ENCODE measurements at regions not wholly inside any gene's neighbourhood (a gene's known extent, or its start where the extent isn't known, plus 50 kb on each side); places are given as distances from the start of the nearest gene placed in this dataset.

DNA sequence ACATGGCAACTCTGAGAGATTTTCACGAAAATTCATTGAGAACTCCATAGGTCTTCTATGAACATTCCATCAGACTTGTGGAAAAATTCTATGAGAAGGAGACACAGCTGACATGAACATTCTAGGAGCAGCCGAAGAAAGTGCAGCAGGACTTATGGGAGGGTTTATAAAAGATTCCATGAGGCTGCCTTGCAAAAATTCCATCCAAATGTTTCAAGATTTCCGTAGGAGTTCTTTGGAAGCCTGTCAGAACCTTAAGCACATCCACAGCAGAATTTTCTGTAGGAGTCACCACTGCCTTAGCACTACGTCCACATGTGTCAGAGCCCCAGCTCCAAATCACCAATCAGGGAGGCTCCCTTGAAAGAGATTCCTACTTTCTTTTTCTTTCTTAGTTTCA lies 67.0 kb upstream of the MSX1 start:
- H3K36me3 ChIP-seq (ENCODE audit: control insufficient read depth in 2 of 3, insufficient read depth in 3 of 3, low read length in 3 of 3) = no peaks in the 10 kb centered on the region
- intact Hi-C loops (cut with DNase I) = no loop called here
- peaks cover 0 to 13% (median 0%) of the 10 kb centered on the region in 3 donors for H3K9me3 ChIP-seq (ENCODE audit: control insufficient read depth in 2 of 3, insufficient read depth in 1 of 3, low read length in 3 of 3)
- no peaks in the 10 kb centered on the region for H3K27me3 ChIP-seq (ENCODE audit: control insufficient read depth, insufficient read depth, low read length)
- no peaks in the 10 kb centered on the region for H3K4me1 ChIP-seq (ENCODE audit: control insufficient read depth in 2 of 3, insufficient read depth in 2 of 3, low read depth in 1 of 3, low read length in 3 of 3)
- TF ChIP-seq, protein P1, sequence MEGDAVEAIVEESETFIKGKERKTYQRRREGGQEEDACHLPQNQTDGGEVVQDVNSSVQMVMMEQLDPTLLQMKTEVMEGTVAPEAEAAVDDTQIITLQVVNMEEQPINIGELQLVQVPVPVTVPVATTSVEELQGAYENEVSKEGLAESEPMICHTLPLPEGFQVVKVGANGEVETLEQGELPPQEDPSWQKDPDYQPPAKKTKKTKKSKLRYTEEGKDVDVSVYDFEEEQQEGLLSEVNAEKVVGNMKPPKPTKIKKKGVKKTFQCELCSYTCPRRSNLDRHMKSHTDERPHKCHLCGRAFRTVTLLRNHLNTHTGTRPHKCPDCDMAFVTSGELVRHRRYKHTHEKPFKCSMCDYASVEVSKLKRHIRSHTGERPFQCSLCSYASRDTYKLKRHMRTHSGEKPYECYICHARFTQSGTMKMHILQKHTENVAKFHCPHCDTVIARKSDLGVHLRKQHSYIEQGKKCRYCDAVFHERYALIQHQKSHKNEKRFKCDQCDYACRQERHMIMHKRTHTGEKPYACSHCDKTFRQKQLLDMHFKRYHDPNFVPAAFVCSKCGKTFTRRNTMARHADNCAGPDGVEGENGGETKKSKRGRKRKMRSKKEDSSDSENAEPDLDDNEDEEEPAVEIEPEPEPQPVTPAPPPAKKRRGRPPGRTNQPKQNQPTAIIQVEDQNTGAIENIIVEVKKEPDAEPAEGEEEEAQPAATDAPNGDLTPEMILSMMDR (IDR thresholded peaks at IDR 0.05; ENCODE audit: borderline replicate concordance, extremely low read depth, insufficient read depth) = no peak
- FAIRE-seq (no peak), DNase-seq (no peak)
- no peak overlapping the region for H3K4me3 ChIP-seq (ENCODE audit: low read length in 3 of 3)
- H3K27ac ChIP-seq (ENCODE audit: low read depth in 2 of 2, low read length in 2 of 2) = no peak overlapping the region
- H3K9ac ChIP-seq (ENCODE audit: low read length in 3 of 3) = no peak overlapping the region

DNA sequence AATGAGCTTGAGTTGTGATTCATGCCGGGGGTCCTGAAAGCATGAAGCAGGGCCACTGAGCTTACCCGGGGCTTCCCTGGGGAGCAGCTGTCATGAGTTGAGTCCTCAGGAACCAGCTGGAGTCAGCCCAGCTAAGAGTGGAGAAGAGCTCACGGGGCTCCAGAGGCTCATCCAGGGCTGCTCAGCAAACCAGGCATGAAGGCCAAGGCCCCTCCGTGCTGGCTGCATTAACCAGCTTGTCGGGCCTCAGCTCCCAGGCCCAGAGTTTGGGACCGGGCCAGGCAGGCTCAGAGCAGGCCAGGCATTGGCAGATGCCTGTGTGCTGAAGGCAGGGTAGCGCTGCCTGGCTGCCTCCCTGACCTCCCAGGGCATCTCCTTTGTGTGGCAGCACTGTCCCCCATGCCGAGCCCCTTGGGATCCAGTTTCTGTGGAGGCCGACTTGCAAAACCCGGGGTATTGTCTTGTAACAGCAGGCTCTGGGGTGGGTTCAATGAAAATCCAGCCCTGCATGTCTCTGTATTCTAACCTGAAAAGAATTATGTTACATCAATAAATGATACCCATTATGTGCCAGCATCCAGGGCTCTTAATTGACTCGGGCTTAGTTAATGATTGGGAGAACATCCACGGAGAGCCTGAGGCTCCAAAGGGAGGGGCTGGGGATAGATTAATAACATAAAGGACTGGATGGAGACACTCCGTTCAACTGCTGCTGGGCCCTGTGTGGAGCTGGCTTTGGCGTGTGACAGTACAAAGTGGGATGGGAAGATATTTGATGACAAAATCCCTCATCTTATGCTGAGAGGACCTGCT lies 68.0 kb upstream of the MSX1 start:
- FAIRE-seq = no peak
- no peak for DNase-seq
- Histone ChIP-seq H3K9ac (ENCODE audit: low read length in 3 of 3) (no peak overlapping the region), H3K27me3 (ENCODE audit: control insufficient read depth, insufficient read depth, low read length) (no peaks in the 10 kb centered on the region), H3K36me3 (ENCODE audit: control insufficient read depth in 2 of 3, insufficient read depth in 3 of 3, low read length in 3 of 3) (no peaks in the 10 kb centered on the region), H3K4me1 (ENCODE audit: control insufficient read depth in 2 of 3, insufficient read depth in 2 of 3, low read depth in 1 of 3, low read length in 3 of 3) (no peaks in the 10 kb centered on the region), H3K4me3 (ENCODE audit: low read length in 3 of 3) (no peak overlapping the region), H3K9me3 (ENCODE audit: control insufficient read depth in 2 of 3, insufficient read depth in 1 of 3, low read length in 3 of 3) (peaks cover 0 to 13% (median 0%) of the 10 kb centered on the region in 3 donors), H3K27ac (ENCODE audit: low read depth in 2 of 2, low read length in 2 of 2) (no peak overlapping the region)
- intact Hi-C loops (cut with DNase I) = no loop called here
- TF ChIP-seq, protein P1 (IDR thresholded peaks at IDR 0.05; ENCODE audit: borderline replicate concordance, extremely low read depth, insufficient read depth) = no peak

DNA sequence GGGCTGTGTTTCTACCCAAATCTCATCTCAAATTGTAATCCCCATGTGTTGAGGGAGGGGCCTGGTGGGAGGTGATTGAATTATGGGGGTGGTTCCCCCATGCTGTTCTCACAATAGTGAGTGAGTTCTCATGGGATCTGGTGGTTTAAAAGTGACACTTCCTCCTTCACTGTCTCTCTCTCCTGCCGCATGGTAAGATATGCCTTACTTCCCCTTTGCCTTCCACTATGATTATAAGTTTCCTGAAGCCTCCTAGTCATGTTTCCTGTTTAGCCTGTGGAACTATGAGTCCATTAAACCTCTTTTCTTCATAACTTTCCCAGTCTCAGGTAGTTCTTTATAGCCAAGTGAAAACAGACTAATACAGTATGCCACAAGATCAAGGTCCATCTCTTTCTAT lies 70.0 kb upstream of the MSX1 start:
- intact Hi-C loops (cut with DNase I) = no loop called here
- Histone ChIP-seq H3K27ac (ENCODE audit: low read depth in 2 of 2, low read length in 2 of 2) (no peak overlapping the region), H3K27me3 (ENCODE audit: control insufficient read depth, insufficient read depth, low read length) (no peaks in the 10 kb centered on the region), H3K4me3 (ENCODE audit: low read length in 3 of 3) (no peak overlapping the region), H3K4me1 (ENCODE audit: control insufficient read depth in 2 of 3, insufficient read depth in 2 of 3, low read depth in 1 of 3, low read length in 3 of 3) (no peaks in the 10 kb centered on the region), H3K9me3 (ENCODE audit: control insufficient read depth in 2 of 3, insufficient read depth in 1 of 3, low read length in 3 of 3) (peaks cover 0 to 13% (median 0%) of the 10 kb centered on the region in 3 donors), H3K36me3 (ENCODE audit: control insufficient read depth in 2 of 3, insufficient read depth in 3 of 3, low read length in 3 of 3) (no peaks in the 10 kb centered on the region), H3K9ac (ENCODE audit: low read length in 3 of 3) (no peak overlapping the region)
- TF ChIP-seq, protein P1 (IDR thresholded peaks at IDR 0.05; ENCODE audit: borderline replicate concordance, extremely low read depth, insufficient read depth) = no peak
- no peak for DNase-seq
- no peak for FAIRE-seq
